Body of pancreas (tissue), 4 donors: ENCODE measurements at regions not wholly inside any gene's neighbourhood (a gene's known extent, or its start where the extent isn't known, plus 50 kb on each side); places are given as distances from the start of the nearest gene placed in this dataset.

Source experiments
- CTCF ChIP-seq, 7 experiments: fragments of 450-650 bp in 4 of 7; fragments of 200-600 bp in 3 of 7; sonication (generic) in 3 of 7; IDR thresholded peaks; one replicate each; pipeline ENCODE4 v1.5.1; 2016 to 2019; ENCODE audit warnings: antibody characterized with exemption in 7 of 7
- POLR2A ChIP-seq, 3 donors: fragments of 450-650 bp; IDR thresholded peaks; one replicate each; pipeline ENCODE4 v1.6.1; 2016; ENCODE audit warnings: antibody characterized with exemption in 3 of 3, mild to moderate bottlenecking in 2 of 3

- TF ChIP-seq CTCF (IDR thresholded peaks at IDR 0.05) (no peak), POLR2A (IDR thresholded peaks at IDR 0.05) (no peak)
Measured at GRCh38 chr2:234559609-234560008, 62.7 kb upstream of the ARL4C start.
